Lower leg skin (tissue), 3 donors: ENCODE measurements at regions not wholly inside any gene's neighbourhood (a gene's known extent, or its start where the extent isn't known, plus 50 kb on each side); places are given as distances from the start of the nearest gene placed in this dataset.

Experiments
- CTCF ChIP-seq, 3 donors: fragments of 450-650 bp; IDR thresholded peaks; one replicate each; pipeline ENCODE4 v1.5.1; 2016; ENCODE audit warnings: antibody characterized with exemption in 3 of 3, mild to moderate bottlenecking in 3 of 3, moderate library complexity in 2 of 3
- POLR2A ChIP-seq, 2 donors: fragments of 450-650 bp; IDR thresholded peaks; one replicate each; pipeline ENCODE4 v1.6.1; 2016 to 2017; ENCODE audit warnings: antibody characterized with exemption in 2 of 2, mild to moderate bottlenecking in 1 of 2, moderate library complexity in 1 of 2

GRCh38 chr4:25564836-25565235 lies 90.8 kb upstream of the SLC34A2 start:
- TF ChIP-seq CTCF (IDR thresholded peaks at IDR 0.05) (no peak), POLR2A (IDR thresholded peaks at IDR 0.05) (no peak)
